Gastrocnemius medialis (tissue), 4 donors: ENCODE measurements at regions not wholly inside any gene's neighbourhood (a gene's known extent, or its start where the extent isn't known, plus 50 kb on each side); places are given as distances from the start of the nearest gene placed in this dataset.

Source experiments
- ATAC-seq, 2 donors: fragments of 150-250 bp; one replicate each; pipeline ENCODE4 v1.9.1; 2016
- DNase-seq, 2 donors: peaks; one replicate each; pipeline ENCODE4 v3.0.0-alpha.2; 2019
- H3K27ac ChIP-seq, 4 donors: fragments of 200-600 bp; sonication (generic); 1 replicate in 1 of 4; 2 replicates in 3 of 4; pipeline ENCODE4 v1.5.1; 2016 to 2018; ENCODE audit warnings: mild to moderate bottlenecking in 2 of 4, moderate library complexity in 1 of 4
- H3K27me3 ChIP-seq, 3 donors: fragments of 200-600 bp; sonication (generic) in 2 of 3; 1 replicate in 1 of 3; 2 replicates in 2 of 3; pipeline versions ENCODE4 v1.5.1 to v1.6.0; 2016 to 2019; ENCODE audit warnings: mild to moderate bottlenecking in 1 of 3, moderate library complexity in 1 of 3
- H3K36me3 ChIP-seq, 2 donors: fragments of 200-600 bp; sonication (generic) in 1 of 2; one replicate each; pipeline ENCODE4 v1.5.1; 2017 to 2018
- H3K4me1 ChIP-seq, 2 donors: fragments of 200-600 bp; sonication (generic) in 1 of 2; one replicate each; pipeline ENCODE4 v1.5.1; 2016 to 2017; ENCODE audit warnings: mild to moderate bottlenecking in 2 of 2
- H3K4me3 ChIP-seq, 4 donors: fragments of 200-600 bp; sonication (generic) in 3 of 4; 1 replicate in 1 of 4; 2 replicates in 3 of 4; pipeline ENCODE4 v1.5.1; 2016 to 2019; ENCODE audit warnings: mild to moderate bottlenecking in 2 of 4
- H3K9me3 ChIP-seq, 3 donors: fragments of 200-600 bp; sonication (generic) in 2 of 3; 1 replicate in 1 of 3; 2 replicates in 2 of 3; pipeline ENCODE4 v1.5.1; 2016 to 2019
- CTCF ChIP-seq, 5 experiments: fragments of 450-650 bp in 3 of 5; fragments of 200-600 bp in 2 of 5; sonication (generic) in 2 of 5; IDR thresholded peaks in 4 of 5; conservative IDR thresholded peaks in 1 of 5; 1 replicate in 4 of 5; 2 replicates in 1 of 5; pipeline ENCODE4 v1.5.1; 2016 to 2019; ENCODE audit warnings: antibody characterized with exemption in 5 of 5, mild to moderate bottlenecking in 3 of 5, moderate library complexity in 3 of 5
- POLR2A ChIP-seq, 2 donors: fragments of 450-650 bp; IDR thresholded peaks; one replicate each; pipeline ENCODE4 v1.6.1; 2017; ENCODE audit warnings: antibody characterized with exemption in 2 of 2, mild to moderate bottlenecking in 2 of 2, moderate library complexity in 2 of 2
- in situ Hi-C, 4 donors: fragments of 200-750 bp; cut with MboI; loops; one replicate each; pipeline versions ENCODE4 v1.15.0 to v1.8.0; 2017; ENCODE audit warnings: low sequenced_read_pairs in 4 of 4
- intact Hi-C: fragments of 100-400 bp; cut with DNase I; formaldehyde crosslinking; loops from one replicate; pipeline ENCODE4 v1.15.1; 2023; ENCODE audit warnings: low total_unique reads

GRCh38 chr15:26442680-26443079 lies 330.2 kb downstream of the GABRB3 start:
- H3K36me3 ChIP-seq: no peaks in the 10 kb centered on the region
- DNase-seq (no peak), ATAC-seq (no peak)
- H3K4me1 ChIP-seq: no peaks in the 10 kb centered on the region
- intact Hi-C loops: no loop called here
- no peak overlapping the region for H3K4me3 ChIP-seq
- no peak for TF ChIP-seq POLR2A (IDR thresholded peaks at IDR 0.05)
- TF ChIP-seq CTCF (IDR thresholded peaks at IDR 0.05 in 4 of 5, conservative IDR thresholded peaks at IDR 0.05 in 1 of 5): no peak
- H3K27me3 ChIP-seq: no peaks in the 10 kb centered on the region
- in situ Hi-C loops: no loop called here
- H3K9me3 ChIP-seq: no peaks in the 10 kb centered on the region
- no peak overlapping the region for H3K27ac ChIP-seq

- no peaks in the 10 kb centered on the region for H3K9me3 ChIP-seq
- in situ Hi-C loops (no loop called here), intact Hi-C loops (no loop called here)
- no peaks in the 10 kb centered on the region for H3K27me3 ChIP-seq
- H3K27ac ChIP-seq: no peak overlapping the region
- TF ChIP-seq POLR2A (IDR thresholded peaks at IDR 0.05) (no peak), CTCF (IDR thresholded peaks at IDR 0.05 in 4 of 5, conservative IDR thresholded peaks at IDR 0.05 in 1 of 5) (no peak)
- DNase-seq (no peak), ATAC-seq (no peak)
- no peaks in the 10 kb centered on the region for H3K4me1 ChIP-seq
- H3K4me3 ChIP-seq: no peak overlapping the region
- no peaks in the 10 kb centered on the region for H3K36me3 ChIP-seq
Measured at GRCh38 chr15:26439681-26440080, 333.2 kb downstream of the GABRB3 start.

- intact Hi-C loops: no loop called here
- Histone ChIP-seq H3K4me3 (no peak overlapping the region), H3K36me3 (no peaks in the 10 kb centered on the region), H3K27ac (no peak overlapping the region), H3K4me1 (no peaks in the 10 kb centered on the region), H3K27me3 (no peaks in the 10 kb centered on the region), H3K9me3 (no peaks in the 10 kb centered on the region)
- in situ Hi-C loops: no loop called here
- ATAC-seq: no peak
- no peak for DNase-seq
- no peak for TF ChIP-seq POLR2A (IDR thresholded peaks at IDR 0.05)
- TF ChIP-seq CTCF (IDR thresholded peaks at IDR 0.05 in 4 of 5, conservative IDR thresholded peaks at IDR 0.05 in 1 of 5): no peak
Measured at GRCh38 chr15:26438718-26439117, 334.1 kb downstream of the GABRB3 start.

GRCh38 chr15:26438316-26438715 lies 334.6 kb downstream of the GABRB3 start:
- in situ Hi-C loops: no loop called here
- TF ChIP-seq POLR2A (IDR thresholded peaks at IDR 0.05) (no peak), CTCF (IDR thresholded peaks at IDR 0.05 in 4 of 5, conservative IDR thresholded peaks at IDR 0.05 in 1 of 5) (no peak)
- no peaks in the 10 kb centered on the region for H3K36me3 ChIP-seq
- H3K4me3 ChIP-seq: no peak overlapping the region
- DNase-seq (no peak), ATAC-seq (no peak)
- H3K27ac ChIP-seq: no peak overlapping the region
- no peaks in the 10 kb centered on the region for H3K9me3 ChIP-seq
- no peaks in the 10 kb centered on the region for H3K4me1 ChIP-seq
- H3K27me3 ChIP-seq: no peaks in the 10 kb centered on the region
- intact Hi-C loops: no loop called here

- H3K4me1 ChIP-seq: no peaks in the 10 kb centered on the region
- no peaks in the 10 kb centered on the region for H3K9me3 ChIP-seq
- in situ Hi-C loops (no loop called here), intact Hi-C loops (no loop called here)
- H3K36me3 ChIP-seq: no peaks in the 10 kb centered on the region
- H3K27me3 ChIP-seq: no peaks in the 10 kb centered on the region
- no peak overlapping the region for H3K27ac ChIP-seq
- no peak overlapping the region for H3K4me3 ChIP-seq
- DNase-seq (no peak), ATAC-seq (no peak)
- no peak for TF ChIP-seq CTCF (IDR thresholded peaks at IDR 0.05 in 4 of 5, conservative IDR thresholded peaks at IDR 0.05 in 1 of 5)
- TF ChIP-seq POLR2A (IDR thresholded peaks at IDR 0.05): no peak
Measured at GRCh38 chr15:26433818-26434217, 339.0 kb downstream of the GABRB3 start.
